ENCODE measurements at regions not wholly inside any gene's neighbourhood (a gene's known extent, or its start where the extent isn't known, plus 50 kb on each side); places are given as distances from the start of the nearest gene placed in this dataset.

DNA sequence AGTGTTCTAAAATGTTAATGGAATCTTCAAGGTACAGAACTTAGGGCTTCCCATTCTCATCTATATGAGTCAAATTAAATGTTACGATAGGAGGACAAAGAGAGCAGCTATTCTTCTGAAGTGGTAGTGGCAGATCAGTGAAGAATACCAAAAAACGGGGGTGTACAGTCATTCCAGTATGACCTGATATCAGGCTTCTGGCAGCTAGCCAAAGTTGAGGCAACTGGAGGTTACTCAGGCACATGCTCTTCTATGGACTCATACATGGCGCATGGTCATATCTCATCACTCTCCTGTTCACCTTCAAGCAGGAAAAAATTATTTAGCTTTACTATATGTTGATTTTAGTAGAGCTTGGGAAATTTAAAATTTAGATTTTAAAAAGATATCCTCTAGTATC, 1608.8 kb downstream of the GRIK2 start:
- no peaks in the 10 kb centered on the region for H3K36me3 ChIP-seq (ENCODE audit: control insufficient read depth, insufficient read depth, low read length)
- WGBS (ENCODE audit: insufficient coverage, low coverage, missing lambda C conversion rate): 0% methylated on average over 3 of the region's 3 CpGs
- H3K4me3 ChIP-seq: no peak overlapping the region
- intact Hi-C loops (cut with micrococcal nuclease): no loop called here
- no peaks in the 10 kb centered on the region for H4K20me1 ChIP-seq (replicated peaks; ENCODE audit: control insufficient read depth, insufficient read depth, low read length)
- H3K9ac ChIP-seq (ENCODE audit: insufficient read depth in 1 of 2, low read depth in 2 of 2, low read length in 2 of 2): no peak overlapping the region
- no peak for FAIRE-seq
- ChIA-PET CTCF (ENCODE audit: low intra/inter-chr PET ratio) (no interaction called here), POLR2A (no interaction called here)
- H3K4me1 ChIP-seq (replicated peaks in 1 of 2; ENCODE audit: control insufficient read depth in 2 of 2, insufficient read depth in 2 of 2, low read length in 2 of 2): no peaks in the 10 kb centered on the region
- no peak overlapping the region for H3K4me2 ChIP-seq (ENCODE audit: insufficient read depth, low read length)
- H3K9me1 ChIP-seq (ENCODE audit: control insufficient read depth, insufficient read depth, low read length): no peaks in the 10 kb centered on the region
- H3K27me3 ChIP-seq (ENCODE audit: control insufficient read depth in 2 of 2, insufficient read depth in 2 of 2, low read length in 2 of 2): no peaks in the 10 kb centered on the region
- no peak for ATAC-seq
- H3K9me3 ChIP-seq (replicated peaks; ENCODE audit: control insufficient read depth, insufficient read depth, low read depth, low read length): peaks cover 2% of the 10 kb centered on the region; the same call in 1 of the 2 replicates
- H3K79me2 ChIP-seq (ENCODE audit: control insufficient read depth, insufficient read depth, low read length): no peaks in the 10 kb centered on the region
- H2AFZ ChIP-seq (ENCODE audit: low read depth, low read length): no peak overlapping the region
- no TSS peak for BruUV-seq (replicated peaks)
- peak in 1 of 4 experiments; percentile 2 for DNase-seq (ENCODE audit: extremely low read depth in 1 of 4, low spot score in 3 of 4)
- TF ChIP-seq, protein P1, sequence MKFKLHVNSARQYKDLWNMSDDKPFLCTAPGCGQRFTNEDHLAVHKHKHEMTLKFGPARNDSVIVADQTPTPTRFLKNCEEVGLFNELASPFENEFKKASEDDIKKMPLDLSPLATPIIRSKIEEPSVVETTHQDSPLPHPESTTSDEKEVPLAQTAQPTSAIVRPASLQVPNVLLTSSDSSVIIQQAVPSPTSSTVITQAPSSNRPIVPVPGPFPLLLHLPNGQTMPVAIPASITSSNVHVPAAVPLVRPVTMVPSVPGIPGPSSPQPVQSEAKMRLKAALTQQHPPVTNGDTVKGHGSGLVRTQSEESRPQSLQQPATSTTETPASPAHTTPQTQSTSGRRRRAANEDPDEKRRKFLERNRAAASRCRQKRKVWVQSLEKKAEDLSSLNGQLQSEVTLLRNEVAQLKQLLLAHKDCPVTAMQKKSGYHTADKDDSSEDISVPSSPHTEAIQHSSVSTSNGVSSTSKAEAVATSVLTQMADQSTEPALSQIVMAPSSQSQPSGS (CRISPR knock-in tag; IDR thresholded peaks at IDR 0.05): no peak
- peak; percentile 56 for TF ChIP-seq NFIC (IDR thresholded peaks at IDR 0.05)
- in situ Hi-C loops (cut with MboI): no loop called here
- H3K27ac ChIP-seq (ENCODE audit: extremely low read depth, low read depth, low read length): no peak overlapping the region

DNA sequence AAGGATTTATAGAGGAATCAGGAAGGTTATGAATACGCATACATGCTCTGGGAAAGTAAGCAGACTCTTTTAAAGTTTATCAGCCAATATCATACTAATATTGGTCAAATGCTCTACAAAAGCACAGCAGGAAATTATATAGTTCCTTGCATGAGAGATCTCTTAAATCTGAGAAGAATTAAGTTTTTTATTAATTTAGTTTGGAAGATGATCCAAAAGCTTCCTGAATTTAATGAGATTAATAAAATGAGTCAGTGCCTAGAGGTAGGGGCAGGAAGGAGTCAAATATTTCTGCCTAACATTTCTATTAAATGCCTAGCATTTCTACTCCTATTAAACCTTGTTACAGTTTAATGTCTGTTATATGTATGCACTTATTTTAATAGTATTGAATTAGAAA, 1608.2 kb downstream of the GRIK2 start:
- Histone ChIP-seq H3K4me3 (no peak overlapping the region), H3K4me2 (ENCODE audit: insufficient read depth, low read length) (no peak overlapping the region), H3K79me2 (ENCODE audit: control insufficient read depth, insufficient read depth, low read length) (no peaks in the 10 kb centered on the region), H3K4me1 (replicated peaks in 1 of 2; ENCODE audit: control insufficient read depth in 2 of 2, insufficient read depth in 2 of 2, low read length in 2 of 2) (no peaks in the 10 kb centered on the region), H3K9ac (ENCODE audit: insufficient read depth in 1 of 2, low read depth in 2 of 2, low read length in 2 of 2) (no peak overlapping the region), H3K36me3 (ENCODE audit: control insufficient read depth, insufficient read depth, low read length) (no peaks in the 10 kb centered on the region), H3K27ac (ENCODE audit: extremely low read depth, low read depth, low read length) (no peak overlapping the region), H2AFZ (ENCODE audit: low read depth, low read length) (no peak overlapping the region), H3K9me1 (ENCODE audit: control insufficient read depth, insufficient read depth, low read length) (no peaks in the 10 kb centered on the region), H3K27me3 (ENCODE audit: control insufficient read depth in 2 of 2, insufficient read depth in 2 of 2, low read length in 2 of 2) (no peaks in the 10 kb centered on the region), H3K9me3 (replicated peaks; ENCODE audit: control insufficient read depth, insufficient read depth, low read depth, low read length) (peaks cover 2% of the 10 kb centered on the region; the same call in 1 of the 2 replicates), H4K20me1 (replicated peaks; ENCODE audit: control insufficient read depth, insufficient read depth, low read length) (no peaks in the 10 kb centered on the region)
- ChIA-PET CTCF (ENCODE audit: low intra/inter-chr PET ratio) (no interaction called here), POLR2A (no interaction called here)
- DNase-seq (ENCODE audit: extremely low read depth in 1 of 4, low spot score in 3 of 4): no peak
- FAIRE-seq: no peak
- TF ChIP-seq ZSCAN32 (CRISPR knock-in tag; IDR thresholded peaks at IDR 0.05) (no peak), BMI1 (IDR thresholded peaks at IDR 0.05; ENCODE audit: low read length) (no peak), SP1 (CRISPR knock-in tag; IDR thresholded peaks at IDR 0.05) (no peak), CBFA2T2 (conservative IDR thresholded peaks at IDR 0.05) (no peak), CREM (IDR thresholded peaks at IDR 0.05; ENCODE audit: low read depth) (no peak), CREBBP (IDR thresholded peaks at IDR 0.05; ENCODE audit: low read depth, low read length) (no peak)
- TF ChIP-seq, protein P2, sequence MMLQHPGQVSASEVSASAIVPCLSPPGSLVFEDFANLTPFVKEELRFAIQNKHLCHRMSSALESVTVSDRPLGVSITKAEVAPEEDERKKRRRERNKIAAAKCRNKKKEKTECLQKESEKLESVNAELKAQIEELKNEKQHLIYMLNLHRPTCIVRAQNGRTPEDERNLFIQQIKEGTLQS (IDR thresholded peaks at IDR 0.05): no peak
- TF ChIP-seq, protein P2 (CRISPR knock-in tag; conservative IDR thresholded peaks at IDR 0.05): no peak
- TF ChIP-seq, protein P3, sequence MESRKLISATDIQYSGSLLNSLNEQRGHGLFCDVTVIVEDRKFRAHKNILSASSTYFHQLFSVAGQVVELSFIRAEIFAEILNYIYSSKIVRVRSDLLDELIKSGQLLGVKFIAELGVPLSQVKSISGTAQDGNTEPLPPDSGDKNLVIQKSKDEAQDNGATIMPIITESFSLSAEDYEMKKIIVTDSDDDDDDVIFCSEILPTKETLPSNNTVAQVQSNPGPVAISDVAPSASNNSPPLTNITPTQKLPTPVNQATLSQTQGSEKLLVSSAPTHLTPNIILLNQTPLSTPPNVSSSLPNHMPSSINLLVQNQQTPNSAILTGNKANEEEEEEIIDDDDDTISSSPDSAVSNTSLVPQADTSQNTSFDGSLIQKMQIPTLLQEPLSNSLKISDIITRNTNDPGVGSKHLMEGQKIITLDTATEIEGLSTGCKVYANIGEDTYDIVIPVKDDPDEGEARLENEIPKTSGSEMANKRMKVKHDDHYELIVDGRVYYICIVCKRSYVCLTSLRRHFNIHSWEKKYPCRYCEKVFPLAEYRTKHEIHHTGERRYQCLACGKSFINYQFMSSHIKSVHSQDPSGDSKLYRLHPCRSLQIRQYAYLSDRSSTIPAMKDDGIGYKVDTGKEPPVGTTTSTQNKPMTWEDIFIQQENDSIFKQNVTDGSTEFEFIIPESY (CRISPR knock-in tag; IDR thresholded peaks at IDR 0.05): no peak
- intact Hi-C loops (cut with micrococcal nuclease): no loop called here
- ATAC-seq: no peak
- in situ Hi-C loops (cut with MboI): no loop called here
- BruUV-seq (replicated peaks): no TSS peak
- 0% methylated on average over 1 of the region's 1 CpG for WGBS (ENCODE audit: insufficient coverage, low coverage, missing lambda C conversion rate)
